ENCODE measurements at regions not wholly inside any gene's neighbourhood (a gene's known extent, or its start where the extent isn't known, plus 50 kb on each side); places are given as distances from the start of the nearest gene placed in this dataset.

GRCh38 chr2:18998491-18998890, 359.9 kb downstream of the OSR1 start:
- no peak for TF ChIP-seq CTCF (IDR thresholded peaks at IDR 0.05)
- TF ChIP-seq POLR2A (IDR thresholded peaks at IDR 0.05): no peak
- no peak for TF ChIP-seq POLR2AphosphoS5 (IDR thresholded peaks at IDR 0.05)
- no peak for TF ChIP-seq EP300 (IDR thresholded peaks at IDR 0.05)

Data from upper lobe of left lung (tissue), 4 donors.